GM12878 (cell line): ENCODE measurements at regions not wholly inside any gene's neighbourhood (a gene's known extent, or its start where the extent isn't known, plus 50 kb on each side); places are given as distances from the start of the nearest gene placed in this dataset.

Experiments used
- ATAC-seq: fragments of 200-7000 bp; cut with Tn5 transposase; 3 replicates; pipeline ENCODE4 v1.9.1; 2020; ENCODE audit warnings: mild to moderate bottlenecking, moderate library complexity
- BruUV-seq: library from RNA; stranded (reverse); fragments of 400-500 nt; replicated peaks from 2 replicates; lab custom pipeline; 2021; lab: Mats Ljungman, UMichigan
- CTCF ChIA-PET: fragments of 300-600 bp; sonication (Branson Sonifier 250); formaldehyde crosslinking; extraction: SDS; loops from one replicate; lab custom pipeline; 2021; ENCODE audit warnings: inconsistent platforms; lab: Yijun Ruan, JAX
- POLR2A ChIA-PET: fragments of 350-600 bp; formaldehyde crosslinking; extraction: SDS; loops from one replicate; lab custom pipeline; 2021; ENCODE audit warnings: inconsistent platforms; lab: Charles Lee
- RAD21 ChIA-PET: fragments of 300-600 bp; sonication (Branson Sonifier 250); formaldehyde crosslinking; loops from one replicate; lab custom pipeline; 2023; ENCODE audit warnings: antibody characterized with exemption; ENCODE audit not compliant: unreplicated experiment; lab: Charles Lee
- SMC1A ChIA-PET: fragments of 300-600 bp; sonication (Branson Sonifier 250); formaldehyde crosslinking; loops from one replicate; lab custom pipeline; 2023; ENCODE audit not compliant: unreplicated experiment, uncharacterized antibody; lab: Charles Lee
- DNase-seq: peaks from one replicate; pipeline ENCODE4 v3.0.0-alpha.2; 2011; ENCODE audit warnings: low read depth, low spot score
- FAIRE-seq: peaks from 3 replicates; lab custom pipeline; 2011; peaks lifted over from hg19 to GRCh38; lab: Jason Lieb, UNC
- H2AFZ ChIP-seq: 2 replicates; pipeline ENCODE4 v1.6.0; 2011; ENCODE audit warnings: low read depth, low read length, control low read depth; ENCODE audit not compliant: control insufficient read depth
- H3K27ac ChIP-seq: 2 replicates; pipeline ENCODE4 v1.5.1; 2011; ENCODE audit warnings: control low read depth; ENCODE audit not compliant: control insufficient read depth, insufficient read depth
- H3K27me3 ChIP-seq, 2 experiments: replicated peaks in 1 of 2; 2 replicates each; pipeline versions ENCODE4 v1.6.0 to v1.6.1; 2011; ENCODE audit warnings: low read length in 1 of 2; ENCODE audit not compliant: control insufficient read depth in 2 of 2, insufficient read depth in 2 of 2
- H3K36me3 ChIP-seq, 2 experiments: 2 replicates each; pipeline ENCODE4 v1.5.1; 2011; ENCODE audit warnings: low read length in 1 of 2; ENCODE audit not compliant: control insufficient read depth in 2 of 2, insufficient read depth in 2 of 2
- H3K4me1 ChIP-seq: 2 replicates; pipeline ENCODE4 v1.6.1; 2011; ENCODE audit warnings: mild to moderate bottlenecking, low read length, moderate library complexity, mixed read lengths; ENCODE audit not compliant: control insufficient read depth, insufficient read depth
- H3K4me2 ChIP-seq: 2 replicates; pipeline ENCODE4 v1.6.0; 2011; ENCODE audit warnings: control low read depth; ENCODE audit not compliant: control insufficient read depth, insufficient read depth
- H3K4me3 ChIP-seq: fragments of 200-600 bp; sonication (generic); 2 replicates; pipeline ENCODE4 v1.5.1; 2016
- H3K79me2 ChIP-seq: 2 replicates; pipeline ENCODE4 v1.6.0; 2011; ENCODE audit warnings: low read length; ENCODE audit not compliant: control insufficient read depth, insufficient read depth
- H3K9ac ChIP-seq: 2 replicates; pipeline ENCODE4 v1.8.0; 2011; ENCODE audit warnings: low read length, control low read depth, mixed read lengths; ENCODE audit not compliant: control insufficient read depth, insufficient read depth
- H3K9me3 ChIP-seq: replicated peaks from 3 replicates; pipeline ENCODE4 v1.5.1; 2011; ENCODE audit warnings: mild to moderate bottlenecking, low read length; ENCODE audit not compliant: control insufficient read depth, insufficient read depth
- H4K20me1 ChIP-seq: 2 replicates; pipeline ENCODE4 v1.6.0; 2011; ENCODE audit not compliant: control insufficient read depth, insufficient read depth
- CBX5 ChIP-seq: sonication (generic); IDR thresholded peaks from 2 replicates; pipeline ENCODE4 v1.6.1; 2016; ENCODE audit warnings: low read depth, moderate library complexity, mild to moderate bottlenecking, inconsistent platforms
- E2F4 ChIP-seq: IDR thresholded peaks from 2 replicates; pipeline ENCODE4 v1.6.1; 2012; ENCODE audit warnings: low read depth, low read length, improper control_type of control experiment
- ETV6 ChIP-seq, 2 experiments: fragments of 450-650 bp in 1 of 2; IDR thresholded peaks in 1 of 2; conservative IDR thresholded peaks in 1 of 2; 2 replicates each; pipeline ENCODE4 v1.6.1; 2014; ENCODE audit warnings: antibody characterized with exemption in 1 of 2, borderline replicate concordance in 1 of 2, low read depth in 1 of 2, mild to moderate bottlenecking in 1 of 2, moderate library complexity in 1 of 2
- FOS ChIP-seq: IDR thresholded peaks from 3 replicates; pipeline ENCODE4 v1.6.1; 2011; ENCODE audit warnings: borderline replicate concordance; ENCODE audit not compliant: insufficient read length; ENCODE audit errors: extremely low read depth
- GABPA ChIP-seq: IDR thresholded peaks from 2 replicates; pipeline ENCODE4 v1.6.1; 2014; ENCODE audit warnings: antibody characterized with exemption, low read depth, mild to moderate bottlenecking, inconsistent platforms
- GATAD2B ChIP-seq: fragments of 450-650 bp; conservative IDR thresholded peaks from 2 replicates; pipeline ENCODE4 v1.6.1; 2017; ENCODE audit warnings: low read depth, mild to moderate bottlenecking, moderate library complexity
- JUND ChIP-seq: IDR thresholded peaks from 2 replicates; pipeline ENCODE4 v1.6.1; 2012; ENCODE audit warnings: low read depth, mild to moderate bottlenecking, low read length, improper control_type of control experiment, moderate library complexity
- MXI1 ChIP-seq: fragments of 150-350 bp; IDR thresholded peaks from 2 replicates; pipeline ENCODE4 v1.6.1; 2011; ENCODE audit warnings: low read depth, mild to moderate bottlenecking, inconsistent platforms, low read length, improper control_type of control experiment
- PML ChIP-seq: IDR thresholded peaks from 2 replicates; pipeline ENCODE4 v1.6.1; 2012; ENCODE audit warnings: low read length, inconsistent platforms
- POLR2AphosphoS2 ChIP-seq: IDR thresholded peaks from 2 replicates; pipeline ENCODE4 v1.6.1; 2011; ENCODE audit warnings: low read depth, mild to moderate bottlenecking, low read length, improper control_type of control experiment, moderate library complexity
- POLR2AphosphoS5 ChIP-seq: IDR thresholded peaks from 2 replicates; pipeline ENCODE4 v1.6.1; 2011; ENCODE audit warnings: mild to moderate bottlenecking, low read length, inconsistent platforms
- RBBP5 ChIP-seq: fragments of 200-600 bp; sonication (generic); conservative IDR thresholded peaks from 2 replicates; pipeline ENCODE4 v1.6.1; 2016
- SMAD1 ChIP-seq: fragments of 450-650 bp; IDR thresholded peaks from 2 replicates; pipeline ENCODE4 v1.6.1; 2018; ENCODE audit warnings: mild to moderate bottlenecking, low read depth; ENCODE audit not compliant: partially characterized antibody
- SRF ChIP-seq, 2 experiments: IDR thresholded peaks; 2 replicates each; pipeline ENCODE4 v1.6.1; 2011; ENCODE audit warnings: low read depth in 2 of 2, low read length in 2 of 2, mild to moderate bottlenecking in 1 of 2, moderate library complexity in 1 of 2
- ZNF592 ChIP-seq: fragments of 450-650 bp; IDR thresholded peaks from 2 replicates; pipeline ENCODE4 v1.6.1; 2017; ENCODE audit warnings: mild to moderate bottlenecking, moderate library complexity
- WGBS: methylation state at CpG from one replicate; pipeline ENCODE4 v1.1.6; 2016; ENCODE audit warnings: low lambda C conversion rate; ENCODE audit not compliant: insufficient replicate concordance, insufficient coverage; ENCODE audit errors: missing lambda C conversion rate; 5-methylcytosine and 5-hydroxymethylcytosine counted together
- in situ Hi-C: fragments of 300-500 bp; cut with MboI; formaldehyde crosslinking; loops from 9 replicates; pipeline ENCODE4 v1.14.3; 2018; ENCODE audit warnings: mixed read lengths
- intact Hi-C: fragments of 100-400 bp; cut with micrococcal nuclease; formaldehyde crosslinking; loops from one replicate; pipeline ENCODE4 v1.14.2; 2022; ENCODE audit not compliant: unreplicated experiment
- TF ChIP-seq, protein P1 (sequence below): fragments of 450-650 bp; conservative IDR thresholded peaks from 2 replicates; pipeline ENCODE4 v1.6.1; 2017; ENCODE audit warnings: mild to moderate bottlenecking, moderate library complexity

DNA sequence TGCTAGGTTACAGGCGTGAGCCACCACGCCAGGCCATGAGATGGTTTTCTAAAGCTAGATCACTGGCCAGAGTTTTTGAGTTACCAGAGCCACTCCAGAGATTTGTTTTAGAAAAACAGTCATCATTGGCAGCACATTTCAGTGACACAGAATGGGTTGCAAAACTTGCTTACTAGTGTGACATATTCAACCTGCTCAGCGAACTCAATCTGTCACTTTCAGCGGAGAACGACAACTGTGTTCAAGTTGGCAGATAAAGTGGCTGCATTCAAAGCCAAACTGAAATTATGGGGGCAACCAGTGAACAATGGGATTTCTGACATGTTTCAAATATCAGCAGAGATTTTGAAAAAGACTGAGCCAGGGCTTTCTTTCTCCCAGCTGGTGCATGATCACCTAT is 456.3 kb upstream of the ISX start:
- intact Hi-C loops = no loop called here
- CTCF ChIA-PET = no interaction called here
- SMC1A ChIA-PET = no interaction called here
- RAD21 ChIA-PET = no interaction called here
- no peak for ATAC-seq
- 56% methylated on average over 5 of the region's 5 CpGs for WGBS
- Histone ChIP-seq H3K79me2 (no peaks in the 10 kb centered on the region), H3K9me3 (no peaks in the 10 kb centered on the region), H3K4me2 (no peak overlapping the region), H3K27ac (no peak overlapping the region), H3K36me3 (no peaks in the 10 kb centered on the region), H4K20me1 (no peaks in the 10 kb centered on the region), H3K27me3 (no peaks in the 10 kb centered on the region), H2AFZ (no peak overlapping the region), H3K9ac (no peak overlapping the region), H3K4me3 (no peak overlapping the region), H3K4me1 (no peaks in the 10 kb centered on the region)
- no TSS peak for BruUV-seq
- POLR2A ChIA-PET = no interaction called here
- DNase-seq = no peak
- in situ Hi-C loops = loop anchor here (10.0 kb wide), 2 partner anchors 65 to 95 kb away; no protein-coding TSS in a partner anchor
- FAIRE-seq = no peak
- TF ChIP-seq RBBP5 (no peak), ETV6 (conservative IDR thresholded peaks at IDR 0.05 in 1 of 2, IDR thresholded peaks at IDR 0.05 in 1 of 2; ENCODE audit: borderline replicate concordance in 1 of 2, low read depth in 1 of 2) (no peak), FOS (no peak), ZNF592 (no peak), PML (no peak), GABPA (no peak), GATAD2B (no peak), JUND (no peak), E2F4 (no peak), POLR2AphosphoS5 (no peak), MXI1 (no peak), CBX5 (no peak), SRF (IDR thresholded peaks at IDR 0.05; ENCODE audit: low read depth in 2 of 2, low read length in 2 of 2) (no peak), POLR2AphosphoS2 (no peak), SMAD1 (no peak)
- TF ChIP-seq, protein P1, sequence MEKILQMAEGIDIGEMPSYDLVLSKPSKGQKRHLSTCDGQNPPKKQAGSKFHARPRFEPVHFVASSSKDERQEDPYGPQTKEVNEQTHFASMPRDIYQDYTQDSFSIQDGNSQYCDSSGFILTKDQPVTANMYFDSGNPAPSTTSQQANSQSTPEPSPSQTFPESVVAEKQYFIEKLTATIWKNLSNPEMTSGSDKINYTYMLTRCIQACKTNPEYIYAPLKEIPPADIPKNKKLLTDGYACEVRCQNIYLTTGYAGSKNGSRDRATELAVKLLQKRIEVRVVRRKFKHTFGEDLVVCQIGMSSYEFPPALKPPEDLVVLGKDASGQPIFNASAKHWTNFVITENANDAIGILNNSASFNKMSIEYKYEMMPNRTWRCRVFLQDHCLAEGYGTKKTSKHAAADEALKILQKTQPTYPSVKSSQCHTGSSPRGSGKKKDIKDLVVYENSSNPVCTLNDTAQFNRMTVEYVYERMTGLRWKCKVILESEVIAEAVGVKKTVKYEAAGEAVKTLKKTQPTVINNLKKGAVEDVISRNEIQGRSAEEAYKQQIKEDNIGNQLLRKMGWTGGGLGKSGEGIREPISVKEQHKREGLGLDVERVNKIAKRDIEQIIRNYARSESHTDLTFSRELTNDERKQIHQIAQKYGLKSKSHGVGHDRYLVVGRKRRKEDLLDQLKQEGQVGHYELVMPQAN = no peak
